Psoas muscle (tissue), 7 donors: ENCODE measurements at regions not wholly inside any gene's neighbourhood (a gene's known extent, or its start where the extent isn't known, plus 50 kb on each side); places are given as distances from the start of the nearest gene placed in this dataset.

ENCODE experiments used
- ATAC-seq, 4 donors: fragments of 200-7000 bp; cut with Tn5 transposase; one replicate each; pipeline ENCODE4 v1.9.1; 2020; ENCODE audit warnings: moderate library complexity in 3 of 4, mild to moderate bottlenecking in 2 of 4
- DNase-seq, 2 donors: peaks; one replicate each; pipeline ENCODE4 v3.0.0-alpha.2; 2020
- H3K27ac ChIP-seq: fragments of 200-600 bp; one replicate; pipeline ENCODE4 v1.8.0; 2022
- H3K27me3 ChIP-seq, 3 donors: fragments of 200-600 bp in 1 of 3; one replicate each; pipeline versions ENCODE4 v1.6.1 to v1.8.0; 2013 to 2022; ENCODE audit warnings: low read length in 2 of 3, mild to moderate bottlenecking in 2 of 3, moderate library complexity in 1 of 3; ENCODE audit not compliant: insufficient read depth in 3 of 3
- H3K36me3 ChIP-seq, 2 donors: fragments of 200-600 bp in 1 of 2; one replicate each; pipeline versions ENCODE4 v1.6.1 to v1.8.0; 2013 to 2022; ENCODE audit warnings: low read depth in 1 of 2, mild to moderate bottlenecking in 1 of 2, moderate library complexity in 1 of 2; ENCODE audit not compliant: insufficient read depth in 1 of 2
- H3K4me1 ChIP-seq: fragments of 200-600 bp; one replicate; pipeline ENCODE4 v1.8.0; 2022
- H3K4me3 ChIP-seq: fragments of 200-600 bp; one replicate; pipeline ENCODE4 v1.8.0; 2022; ENCODE audit warnings: mild to moderate bottlenecking
- H3K9me3 ChIP-seq: fragments of 200-600 bp; one replicate; pipeline ENCODE4 v1.8.0; 2022
- WGBS, 3 donors: extraction: QIAGEN DNeasy Blood & Tissue Kit; methylation state at CpG; one replicate each; pipeline versions ENCODE4 v1.1.6 to v1.1.7; 2013; 5-methylcytosine and 5-hydroxymethylcytosine counted together
- intact Hi-C, 2 donors: fragments of 100-400 bp; cut with DNase I; formaldehyde crosslinking; loops; one replicate each; pipeline versions ENCODE4 v1.11.0 to v1.14.2; 2022
- TF ChIP-seq, protein P1 (sequence below): fragments of 200-600 bp; IDR thresholded peaks from one replicate; pipeline ENCODE4 v1.8.0; 2022; ENCODE audit warnings: antibody characterized with exemption
- donor health status: healthy with polysubstance abuse.
- donor health status: DM: no; HTN: no; CAD: no; lungs with moderate emphysema.
- donor health status: Bipolar disorder and iron deficiency.
- donor health status: healthy.
- donor health status: DM: yes; HTN: yes; CAD: no.
- donor health status: DM: no; HTN: no; CAD: no.
- donor health status: DM: yes; HTN: yes; CAD: no.

DNA sequence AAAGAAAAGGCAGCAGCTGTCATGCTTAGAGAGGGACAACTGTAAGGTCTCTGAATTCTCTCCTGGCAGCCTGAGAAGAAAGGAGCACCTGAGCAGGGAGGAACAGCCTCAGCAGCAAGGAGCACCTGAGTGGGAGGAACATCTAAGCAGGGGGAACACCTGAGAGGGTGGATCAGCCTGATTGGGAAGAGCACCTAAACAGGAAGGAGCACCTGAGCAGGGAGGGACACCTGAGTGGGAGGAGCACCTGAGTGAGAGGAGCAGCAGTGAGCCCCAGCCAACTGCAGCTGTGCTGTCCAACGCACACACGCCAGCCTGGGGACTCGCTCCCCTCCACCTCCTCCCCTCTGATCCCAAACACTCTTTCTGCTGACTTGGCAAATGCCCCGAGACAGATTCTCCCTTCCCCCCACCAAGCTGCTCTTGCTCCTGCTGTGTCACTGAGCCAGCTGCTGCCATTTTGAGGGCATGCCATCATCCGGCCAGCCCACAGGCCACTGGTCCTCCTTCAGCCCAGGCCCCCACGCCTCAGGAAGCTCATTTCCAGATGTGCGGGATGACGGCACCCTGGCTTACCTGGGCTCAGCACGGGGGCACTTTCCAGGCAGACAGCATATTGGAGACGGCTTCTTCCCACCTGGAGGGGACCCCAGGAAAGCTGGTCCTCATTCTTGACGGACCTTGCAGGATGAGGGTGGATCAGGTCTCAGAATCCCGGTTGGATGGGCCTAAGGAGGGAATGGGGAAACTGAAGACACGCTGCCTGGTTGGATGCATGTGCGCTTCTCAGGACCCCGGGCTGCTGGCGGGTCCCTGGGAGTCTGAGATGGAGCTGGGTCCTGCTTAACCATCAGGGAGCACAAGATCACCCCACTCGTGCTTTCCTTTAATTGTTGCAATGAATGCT is 57.7 kb upstream of the RBFOX3 start:
- H3K27ac ChIP-seq, result no peak overlapping the region
- intact Hi-C loops, result no loop called here
- ATAC-seq, result no peak
- H3K4me3 ChIP-seq, result no peak overlapping the region
- H3K36me3 ChIP-seq, result no peaks in the 10 kb centered on the region
- H3K4me1 ChIP-seq, result no peaks in the 10 kb centered on the region
- H3K9me3 ChIP-seq, result peaks cover 5% of the 10 kb centered on the region
- DNase-seq, result no peak
- H3K27me3 ChIP-seq, result peaks cover 0 to 87% (median 9%) of the 10 kb centered on the region in 3 donors
- TF ChIP-seq, protein P1, sequence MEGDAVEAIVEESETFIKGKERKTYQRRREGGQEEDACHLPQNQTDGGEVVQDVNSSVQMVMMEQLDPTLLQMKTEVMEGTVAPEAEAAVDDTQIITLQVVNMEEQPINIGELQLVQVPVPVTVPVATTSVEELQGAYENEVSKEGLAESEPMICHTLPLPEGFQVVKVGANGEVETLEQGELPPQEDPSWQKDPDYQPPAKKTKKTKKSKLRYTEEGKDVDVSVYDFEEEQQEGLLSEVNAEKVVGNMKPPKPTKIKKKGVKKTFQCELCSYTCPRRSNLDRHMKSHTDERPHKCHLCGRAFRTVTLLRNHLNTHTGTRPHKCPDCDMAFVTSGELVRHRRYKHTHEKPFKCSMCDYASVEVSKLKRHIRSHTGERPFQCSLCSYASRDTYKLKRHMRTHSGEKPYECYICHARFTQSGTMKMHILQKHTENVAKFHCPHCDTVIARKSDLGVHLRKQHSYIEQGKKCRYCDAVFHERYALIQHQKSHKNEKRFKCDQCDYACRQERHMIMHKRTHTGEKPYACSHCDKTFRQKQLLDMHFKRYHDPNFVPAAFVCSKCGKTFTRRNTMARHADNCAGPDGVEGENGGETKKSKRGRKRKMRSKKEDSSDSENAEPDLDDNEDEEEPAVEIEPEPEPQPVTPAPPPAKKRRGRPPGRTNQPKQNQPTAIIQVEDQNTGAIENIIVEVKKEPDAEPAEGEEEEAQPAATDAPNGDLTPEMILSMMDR, result no peak
- 53 to 56% (median 55%) methylated on average over 17 of the region's 17 CpGs for WGBS, 3 donors

DNA sequence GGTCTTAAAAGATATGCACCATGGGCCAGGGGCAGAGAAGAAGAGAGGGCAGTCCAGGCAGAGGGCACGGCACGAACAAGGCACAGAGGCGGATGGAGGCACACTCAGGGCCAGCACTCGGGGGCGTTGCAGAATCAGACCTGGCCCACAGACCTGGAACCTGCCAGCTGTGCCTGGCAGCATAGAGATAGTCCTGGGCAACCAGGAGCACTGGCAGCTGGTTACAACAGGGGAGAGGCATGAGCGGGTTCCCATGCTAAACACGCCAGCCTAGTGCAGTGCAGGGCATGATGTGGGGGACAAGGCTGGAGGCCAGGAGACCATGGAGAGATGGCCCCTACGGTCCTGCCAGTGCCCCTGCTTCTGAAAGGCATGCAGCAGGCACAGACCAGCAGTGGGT is 56.9 kb upstream of the RBFOX3 start:
- H3K27ac ChIP-seq, result no peak overlapping the region
- no peaks in the 10 kb centered on the region for H3K9me3 ChIP-seq
- no peaks in the 10 kb centered on the region for H3K36me3 ChIP-seq
- H3K4me3 ChIP-seq, result no peak overlapping the region
- TF ChIP-seq, protein P1, result no peak
- H3K4me1 ChIP-seq, result no peaks in the 10 kb centered on the region
- peaks cover 0 to 84% (median 9%) of the 10 kb centered on the region in 3 donors for H3K27me3 ChIP-seq
- 63 to 69% (median 64%) methylated on average over 8 of the region's 8 CpGs for WGBS, 3 donors
- intact Hi-C loops, result no loop called here
- no peak for ATAC-seq
- no peak for DNase-seq

DNA sequence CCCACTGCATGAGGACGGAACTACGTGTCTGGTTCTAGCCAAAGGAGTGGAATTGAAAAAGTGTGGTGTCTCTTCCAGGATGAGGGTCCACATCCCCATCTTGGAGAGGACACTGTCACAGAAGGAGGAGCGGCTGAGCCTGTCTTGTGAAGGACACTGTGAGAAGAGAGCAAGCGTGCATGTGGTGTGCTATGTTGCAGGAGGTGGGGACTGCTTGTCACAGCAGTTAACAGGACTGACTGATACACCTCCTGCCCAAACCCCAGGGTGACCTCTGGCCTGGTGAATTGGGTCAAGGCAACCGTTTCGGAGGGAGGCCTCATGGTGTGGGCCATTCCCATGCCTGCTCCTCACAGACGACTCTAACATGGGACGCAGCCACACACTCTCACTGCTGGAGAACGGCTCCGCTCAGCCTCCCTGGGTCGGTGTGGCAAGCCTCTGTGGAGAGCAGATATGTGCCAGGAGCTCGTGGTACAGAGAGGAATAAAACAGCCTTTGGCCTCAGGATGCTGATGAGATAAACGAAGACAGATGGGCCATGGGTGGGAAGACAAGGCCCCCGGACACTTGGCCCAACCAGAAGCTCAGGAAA is 56.4 kb upstream of the RBFOX3 start:
- H3K4me3 ChIP-seq, result no peak overlapping the region
- ATAC-seq (no peak), DNase-seq (no peak)
- H3K9me3 ChIP-seq, result no peaks in the 10 kb centered on the region
- intact Hi-C loops, result no loop called here
- H3K4me1 ChIP-seq, result no peaks in the 10 kb centered on the region
- H3K27me3 ChIP-seq, result peaks cover 0 to 81% (median 9%) of the 10 kb centered on the region in 3 donors
- TF ChIP-seq, protein P1, result no peak
- H3K36me3 ChIP-seq, result no peaks in the 10 kb centered on the region
- no peak overlapping the region for H3K27ac ChIP-seq
- WGBS, 3 donors, result 77 to 80% (median 78%) methylated on average over 14 of the region's 14 CpGs

DNA sequence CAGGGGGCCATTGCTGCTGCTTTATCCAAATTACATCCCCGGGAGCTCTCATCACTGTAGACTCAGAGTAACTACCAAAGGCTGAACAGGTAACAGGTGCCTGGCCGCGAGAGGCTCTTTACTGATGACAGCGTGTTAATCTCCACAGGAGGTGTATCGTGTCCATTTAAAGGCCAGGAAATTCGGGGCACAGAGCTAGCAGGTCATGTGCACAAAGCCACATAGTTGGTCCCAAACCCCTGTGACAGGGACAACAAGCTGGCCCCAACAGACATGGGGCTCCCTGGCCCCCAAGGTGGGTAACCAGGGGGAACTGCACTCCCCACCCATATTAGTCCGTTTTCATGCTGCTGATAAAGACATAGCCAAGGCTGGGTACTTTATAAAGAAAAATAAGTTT is 55.3 kb upstream of the RBFOX3 start:
- WGBS, 3 donors, result 68 to 78% (median 70%) methylated on average over 7 of the region's 7 CpGs
- no peak for DNase-seq

More for the DNA sequence above, 55.3 kb upstream of the RBFOX3 start:
- Histone ChIP-seq H3K4me1 (no peaks in the 10 kb centered on the region), H3K4me3 (no peak overlapping the region), H3K36me3 (no peaks in the 10 kb centered on the region), H3K9me3 (no peaks in the 10 kb centered on the region), H3K27me3 (peaks cover 0 to 71% (median 7%) of the 10 kb centered on the region in 3 donors), H3K27ac (no peak overlapping the region)
- intact Hi-C loops, result no loop called here
- TF ChIP-seq, protein P1, result no peak
- no peak for ATAC-seq
